BLaER1 (cell line): ENCODE measurements at regions not wholly inside any gene's neighbourhood (a gene's known extent, or its start where the extent isn't known, plus 50 kb on each side); places are given as distances from the start of the nearest gene placed in this dataset.

Source experiments
- H3K27ac ChIP-seq: shearing (Covaris generic); formaldehyde crosslinking; 2 replicates; pipeline ENCODE4 v1.8.1; 2022
- H3K27me3 ChIP-seq: shearing (Covaris generic); formaldehyde crosslinking; 2 replicates; pipeline ENCODE4 v1.8.1; 2022
- H3K36me3 ChIP-seq: shearing (Covaris generic); formaldehyde crosslinking; 2 replicates; pipeline ENCODE4 v1.8.1; 2022
- H3K4me1 ChIP-seq: shearing (Covaris generic); formaldehyde crosslinking; 2 replicates; pipeline ENCODE4 v1.8.1; 2022
- H3K4me2 ChIP-seq: shearing (Covaris generic); formaldehyde crosslinking; 2 replicates; pipeline ENCODE4 v1.8.1; 2022
- H3K4me3 ChIP-seq: shearing (Covaris generic); formaldehyde crosslinking; 2 replicates; pipeline ENCODE4 v1.8.1; 2022
- H3K9ac ChIP-seq: shearing (Covaris generic); formaldehyde crosslinking; 2 replicates; pipeline ENCODE4 v1.8.1; 2022
- H3K9me3 ChIP-seq: shearing (Covaris generic); formaldehyde crosslinking; 2 replicates; pipeline ENCODE4 v1.8.1; 2022
- H4K20me1 ChIP-seq: shearing (Covaris generic); formaldehyde crosslinking; 2 replicates; pipeline ENCODE4 v1.8.1; 2022
- Cebpa-rat ChIP-seq: shearing (Covaris generic); IDR thresholded peaks from 2 replicates; pipeline ENCODE4 v1.8.1; 2022

GRCh38 chr11:32297611-32298011 is 137.7 kb downstream of the WT1 start:
- Histone ChIP-seq H3K4me2 (no peak overlapping the region), H3K9ac (no peak overlapping the region), H4K20me1 (no peaks in the 10 kb centered on the region), H3K27ac (no peak overlapping the region), H3K9me3 (no peaks in the 10 kb centered on the region), H3K27me3 (no peaks in the 10 kb centered on the region), H3K36me3 (no peaks in the 10 kb centered on the region), H3K4me3 (no peak overlapping the region), H3K4me1 (no peaks in the 10 kb centered on the region)
- TF ChIP-seq Cebpa-rat: no peak

- Histone ChIP-seq H3K9me3 (no peaks in the 10 kb centered on the region), H3K4me2 (no peak overlapping the region), H3K36me3 (no peaks in the 10 kb centered on the region), H3K9ac (no peak overlapping the region), H3K27me3 (no peaks in the 10 kb centered on the region), H3K27ac (no peak overlapping the region), H3K4me3 (no peak overlapping the region), H4K20me1 (no peaks in the 10 kb centered on the region), H3K4me1 (peaks cover 15% of the 10 kb centered on the region)
- TF ChIP-seq Cebpa-rat: no peak
Measured at GRCh38 chr11:32302826-32303225, 132.5 kb downstream of the WT1 start.

GRCh38 chr11:32304521-32304920 is 130.8 kb downstream of the WT1 start:
- Histone ChIP-seq H3K27me3 (no peaks in the 10 kb centered on the region), H3K4me2 (no peak overlapping the region), H4K20me1 (no peaks in the 10 kb centered on the region), H3K4me3 (no peak overlapping the region), H3K4me1 (peaks cover 15% of the 10 kb centered on the region), H3K36me3 (no peaks in the 10 kb centered on the region), H3K27ac (no peak overlapping the region), H3K9me3 (no peaks in the 10 kb centered on the region), H3K9ac (no peak overlapping the region)
- TF ChIP-seq Cebpa-rat: no peak

GRCh38 chr11:32305460-32305859 is 129.9 kb downstream of the WT1 start:
- TF ChIP-seq Cebpa-rat: no peak
- Histone ChIP-seq H3K4me2 (peak overlapping the region; percentile 38), H4K20me1 (no peaks in the 10 kb centered on the region), H3K27ac (no peak overlapping the region), H3K36me3 (no peaks in the 10 kb centered on the region), H3K9ac (no peak overlapping the region), H3K4me1 (peaks cover 15% of the 10 kb centered on the region), H3K4me3 (no peak overlapping the region), H3K9me3 (no peaks in the 10 kb centered on the region), H3K27me3 (no peaks in the 10 kb centered on the region)

- Histone ChIP-seq H3K27me3 (no peaks in the 10 kb centered on the region), H3K4me3 (no peak overlapping the region), H4K20me1 (no peaks in the 10 kb centered on the region), H3K36me3 (no peaks in the 10 kb centered on the region), H3K4me2 (no peak overlapping the region), H3K27ac (no peak overlapping the region), H3K9ac (no peak overlapping the region), H3K9me3 (no peaks in the 10 kb centered on the region), H3K4me1 (peaks cover 15% of the 10 kb centered on the region)
- no peak for TF ChIP-seq Cebpa-rat
Measured at GRCh38 chr11:32307471-32307870, 127.9 kb downstream of the WT1 start.

GRCh38 chr11:32307913-32308312 is 127.4 kb downstream of the WT1 start:
- H3K36me3 ChIP-seq: no peaks in the 10 kb centered on the region
- H3K4me3 ChIP-seq: no peak overlapping the region
- H3K4me1 ChIP-seq: peaks cover 15% of the 10 kb centered on the region
- no peaks in the 10 kb centered on the region for H3K9me3 ChIP-seq
- H3K27ac ChIP-seq: no peak overlapping the region
- H4K20me1 ChIP-seq: no peaks in the 10 kb centered on the region
- TF ChIP-seq Cebpa-rat: no peak
- H3K9ac ChIP-seq: no peak overlapping the region
- H3K4me2 ChIP-seq: no peak overlapping the region
- H3K27me3 ChIP-seq: no peaks in the 10 kb centered on the region

- Histone ChIP-seq H3K27ac (no peak overlapping the region), H3K36me3 (no peaks in the 10 kb centered on the region), H4K20me1 (no peaks in the 10 kb centered on the region), H3K27me3 (no peaks in the 10 kb centered on the region), H3K9me3 (no peaks in the 10 kb centered on the region), H3K4me3 (no peak overlapping the region), H3K4me1 (peaks cover 15% of the 10 kb centered on the region), H3K4me2 (no peak overlapping the region), H3K9ac (no peak overlapping the region)
- no peak for TF ChIP-seq Cebpa-rat
Measured at GRCh38 chr11:32309530-32310213, 125.7 kb downstream of the WT1 start.

GRCh38 chr11:32310214-32310601 is 125.1 kb downstream of the WT1 start:
- Histone ChIP-seq H3K27ac (no peak overlapping the region), H3K4me2 (no peak overlapping the region), H3K27me3 (no peaks in the 10 kb centered on the region), H3K4me1 (peaks cover 11% of the 10 kb centered on the region), H3K4me3 (no peak overlapping the region), H3K36me3 (no peaks in the 10 kb centered on the region), H3K9me3 (no peaks in the 10 kb centered on the region), H3K9ac (no peak overlapping the region), H4K20me1 (no peaks in the 10 kb centered on the region)
- no peak for TF ChIP-seq Cebpa-rat

- Histone ChIP-seq H3K9ac (no peak overlapping the region), H3K36me3 (no peaks in the 10 kb centered on the region), H4K20me1 (no peaks in the 10 kb centered on the region), H3K9me3 (no peaks in the 10 kb centered on the region), H3K27ac (no peak overlapping the region), H3K4me1 (no peaks in the 10 kb centered on the region), H3K27me3 (no peaks in the 10 kb centered on the region), H3K4me2 (no peak overlapping the region), H3K4me3 (no peak overlapping the region)
- no peak for TF ChIP-seq Cebpa-rat
Measured at GRCh38 chr11:32311346-32312065, 123.8 kb downstream of the WT1 start.

- no peak overlapping the region for H3K4me2 ChIP-seq
- TF ChIP-seq Cebpa-rat: no peak
- H3K9ac ChIP-seq: no peak overlapping the region
Measured at GRCh38 chr11:32312206-32312817, 123.0 kb downstream of the WT1 start.

More at GRCh38 chr11:32312206-32312817, 123.0 kb downstream of the WT1 start:
- Histone ChIP-seq H3K27me3 (no peaks in the 10 kb centered on the region), H3K36me3 (no peaks in the 10 kb centered on the region), H3K4me3 (no peak overlapping the region), H4K20me1 (no peaks in the 10 kb centered on the region), H3K27ac (no peak overlapping the region), H3K4me1 (peaks cover 3% of the 10 kb centered on the region), H3K9me3 (no peaks in the 10 kb centered on the region)
